OCI-LY3 (cell line): ENCODE measurements at regions not wholly inside any gene's neighbourhood (a gene's known extent, or its start where the extent isn't known, plus 50 kb on each side); places are given as distances from the start of the nearest gene placed in this dataset.

Source experiments
- H2AFZ ChIP-seq: fragments of 200-600, 300-600 bp; shearing (Covaris generic); 2 replicates; pipeline ENCODE4 v1.6.0; 2014; ENCODE audit warnings: antibody characterized with exemption, low read depth, low read length
- H3K27ac ChIP-seq: fragments of 200-600, 300-600 bp; sonication (generic); 2 replicates; pipeline ENCODE4 v1.5.1; 2014; ENCODE audit warnings: mild to moderate bottlenecking, low read length, moderate library complexity, mixed read lengths
- H3K27me3 ChIP-seq: fragments of 200-600, 300-600 bp; sonication (generic); 2 replicates; pipeline ENCODE4 v1.6.1; 2014; ENCODE audit warnings: low read depth, low read length, mixed read lengths
- H3K36me3 ChIP-seq: fragments of 200-600, 300-600 bp; sonication (generic); replicated peaks from 2 replicates; pipeline ENCODE3; 2014; ENCODE audit warnings: low read depth, low read length, mixed read lengths
- H3K4me1 ChIP-seq: fragments of 300-600, 200-600 bp; sonication (generic); 2 replicates; pipeline ENCODE4 v1.6.1; 2014; ENCODE audit warnings: low read length, mixed read lengths
- H3K4me2 ChIP-seq: fragments of 200-600, 300-600 bp; sonication (generic); 2 replicates; pipeline ENCODE4 v1.6.1; 2014; ENCODE audit warnings: low read length, mixed read lengths
- H3K4me3 ChIP-seq: fragments of 300-600, 200-600 bp; sonication (generic); 2 replicates; pipeline ENCODE4 v1.5.1; 2014; ENCODE audit warnings: antibody characterized with exemption, mild to moderate bottlenecking, low read length, moderate library complexity
- H3K79me2 ChIP-seq: fragments of 300-600, 200-600 bp; shearing (Covaris generic); 2 replicates; pipeline ENCODE4 v1.6.1; 2014; ENCODE audit warnings: mild to moderate bottlenecking, low read length, mixed read lengths
- H3K9ac ChIP-seq: fragments of 300-600, 200-600 bp; shearing (Covaris generic); 2 replicates; pipeline ENCODE4 v1.6.0; 2014; ENCODE audit warnings: mild to moderate bottlenecking, low read length, moderate library complexity
- H3K9me3 ChIP-seq: fragments of 200-600, 300-600 bp; shearing (Covaris generic); 2 replicates; pipeline ENCODE4 v1.6.1; 2014; ENCODE audit warnings: low read length, mixed read lengths; ENCODE audit not compliant: insufficient read depth
- H4K20me1 ChIP-seq: fragments of 200-600, 300-600 bp; sonication (generic); 2 replicates; pipeline ENCODE4 v1.6.1; 2016; ENCODE audit warnings: low read length, mixed read lengths; ENCODE audit not compliant: insufficient read depth
- CTCF ChIP-seq: fragments of 200-600, 300-600 bp; sonication (generic); IDR thresholded peaks from 2 replicates; pipeline ENCODE4 v1.5.1; 2014; ENCODE audit warnings: antibody characterized with exemption, low read length, low read depth
- EZH2phosphoT487 ChIP-seq: fragments of 200-600 bp; shearing (Covaris generic); IDR thresholded peaks from 2 replicates; pipeline ENCODE4 v1.6.1; 2018; ENCODE audit warnings: antibody characterized with exemption, mixed run types, low read depth

DNA sequence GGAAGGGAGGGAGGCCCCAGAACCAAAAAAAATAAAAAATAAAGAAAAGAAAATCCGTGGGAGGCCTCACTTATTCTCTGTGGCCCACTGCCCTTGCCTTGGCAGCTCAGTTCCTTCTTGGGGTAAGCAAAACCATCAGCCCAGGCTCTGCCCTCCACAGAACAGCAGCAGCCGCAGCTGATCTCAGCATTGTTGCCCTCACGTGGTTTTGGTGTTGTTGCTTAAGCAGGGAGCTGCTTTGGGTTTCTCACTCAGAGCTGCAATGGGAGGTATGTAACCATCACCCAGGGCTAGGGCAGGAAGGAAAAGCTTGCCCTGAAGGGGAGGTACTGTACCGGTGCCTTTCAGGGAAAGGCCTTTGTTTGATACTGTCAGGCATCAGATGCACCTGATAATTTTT is 374.7 kb upstream of the WWC1 start:
- H3K36me3 ChIP-seq, result no peaks in the 10 kb centered on the region
- no peak overlapping the region for H3K9ac ChIP-seq
- no peak overlapping the region for H3K4me3 ChIP-seq
- no peak overlapping the region for H2AFZ ChIP-seq
- H3K79me2 ChIP-seq, result no peaks in the 10 kb centered on the region
- H3K4me1 ChIP-seq, result no peaks in the 10 kb centered on the region
- H3K27ac ChIP-seq, result no peak overlapping the region
- no peaks in the 10 kb centered on the region for H4K20me1 ChIP-seq
- TF ChIP-seq CTCF (no peak), EZH2phosphoT487 (no peak)
- H3K9me3 ChIP-seq, result no peaks in the 10 kb centered on the region
- no peaks in the 10 kb centered on the region for H3K27me3 ChIP-seq
- no peak overlapping the region for H3K4me2 ChIP-seq

- Histone ChIP-seq H3K4me2 (no peak overlapping the region), H3K9me3 (no peaks in the 10 kb centered on the region), H2AFZ (no peak overlapping the region), H3K9ac (no peak overlapping the region), H3K4me3 (no peak overlapping the region), H3K27ac (no peak overlapping the region), H4K20me1 (no peaks in the 10 kb centered on the region), H3K27me3 (no peaks in the 10 kb centered on the region), H3K79me2 (no peaks in the 10 kb centered on the region), H3K4me1 (no peaks in the 10 kb centered on the region), H3K36me3 (no peaks in the 10 kb centered on the region)
- no peak for TF ChIP-seq EZH2phosphoT487
- TF ChIP-seq CTCF, result no peak
Observed at GRCh38 chr5:167918184-167918812, 373.1 kb upstream of the WWC1 start.

DNA sequence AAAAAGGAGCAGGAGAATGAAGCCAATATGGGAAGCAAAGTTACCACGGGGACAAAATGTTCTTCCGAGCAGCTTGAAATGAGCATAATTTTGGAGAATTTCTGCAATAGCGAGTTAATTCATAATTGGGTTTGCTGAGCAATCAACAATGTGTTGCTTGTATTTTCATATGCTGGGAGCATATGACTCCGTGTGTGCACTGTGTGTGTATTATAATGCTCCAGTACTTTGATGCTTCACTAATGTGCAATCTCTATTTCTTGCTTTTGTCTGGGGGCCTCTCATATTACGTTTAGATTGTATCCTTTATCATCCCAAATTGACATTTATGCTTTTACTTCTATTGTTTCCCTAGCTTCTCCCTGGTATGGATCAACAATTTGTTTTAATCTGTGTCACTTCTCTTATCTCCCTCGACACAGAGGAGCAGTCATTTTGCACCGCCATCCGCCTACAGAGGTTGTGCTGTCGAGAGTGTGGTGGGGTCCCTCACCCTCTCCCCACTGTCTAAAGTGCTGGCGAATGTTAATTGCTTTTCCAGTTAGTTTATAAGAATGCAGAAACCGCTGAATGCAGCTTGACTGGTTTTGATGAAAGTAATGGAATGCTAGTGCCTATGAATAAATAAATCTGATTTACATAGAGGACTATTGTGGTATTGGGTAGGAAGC is 372.5 kb upstream of the WWC1 start:
- no peaks in the 10 kb centered on the region for H3K36me3 ChIP-seq
- no peaks in the 10 kb centered on the region for H3K79me2 ChIP-seq
- no peak overlapping the region for H3K4me2 ChIP-seq
- no peak overlapping the region for H3K27ac ChIP-seq
- no peaks in the 10 kb centered on the region for H3K27me3 ChIP-seq
- no peaks in the 10 kb centered on the region for H4K20me1 ChIP-seq
- H3K9me3 ChIP-seq, result no peaks in the 10 kb centered on the region
- no peak for TF ChIP-seq EZH2phosphoT487
- no peak for TF ChIP-seq CTCF
- no peak overlapping the region for H3K9ac ChIP-seq
- H3K4me1 ChIP-seq, result no peaks in the 10 kb centered on the region
- H3K4me3 ChIP-seq, result no peak overlapping the region
- H2AFZ ChIP-seq, result no peak overlapping the region

DNA sequence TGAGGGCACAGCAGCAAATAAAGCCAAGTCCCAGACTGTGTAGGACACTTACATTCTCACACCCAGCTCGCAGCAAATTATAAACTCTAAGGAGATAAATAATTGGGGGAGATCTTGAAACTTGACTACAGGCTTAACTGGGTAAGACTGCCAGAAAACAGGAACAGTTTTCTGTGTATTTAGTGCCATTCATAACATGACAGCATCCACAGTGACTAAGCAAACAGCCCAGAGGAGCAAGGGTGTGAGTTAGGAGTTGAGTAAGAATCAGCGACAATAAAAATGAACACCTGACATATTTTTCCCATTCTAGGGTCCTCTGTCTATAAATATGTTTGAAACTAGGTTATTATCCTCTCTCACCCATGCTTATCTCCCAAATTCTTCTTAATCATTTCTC is 370.9 kb upstream of the WWC1 start:
- Histone ChIP-seq H3K27ac (no peak overlapping the region), H3K4me1 (no peaks in the 10 kb centered on the region), H2AFZ (no peak overlapping the region), H3K79me2 (no peaks in the 10 kb centered on the region), H3K4me3 (no peak overlapping the region), H3K9me3 (no peaks in the 10 kb centered on the region), H3K4me2 (no peak overlapping the region), H3K27me3 (0 out of 2 replicates have a peak, but pooled peaks cover 11% of the 10 kb centered on the region), H3K9ac (no peak overlapping the region), H3K36me3 (no peaks in the 10 kb centered on the region), H4K20me1 (no peaks in the 10 kb centered on the region)
- TF ChIP-seq CTCF, result no peak
- no peak for TF ChIP-seq EZH2phosphoT487
